WTC11 (cell line): ENCODE measurements at regions not wholly inside any gene's neighbourhood (a gene's known extent, or its start where the extent isn't known, plus 50 kb on each side); places are given as distances from the start of the nearest gene placed in this dataset.

Experiments
- ATAC-seq: fragments of 200-7000 bp; cut with Tn5 transposase; 2 replicates; pipeline ENCODE4 v1.10.0; 2021; ENCODE audit warnings: mild to moderate bottlenecking, moderate library complexity
- CTCF ChIA-PET: fragments of 300-600 bp; sonication (Branson Sonifier 250); formaldehyde crosslinking; loops from one replicate; lab custom pipeline; 2021; ENCODE audit warnings: antibody characterized with exemption; lab: Charles Lee
- POLR2A ChIA-PET: fragments of 350-600 bp; sonication (Branson Sonifier 250); formaldehyde crosslinking; loops from one replicate; lab custom pipeline; 2021; ENCODE audit warnings: antibody characterized with exemption; lab: Charles Lee
- DNase-seq: peaks from one replicate; pipeline ENCODE4 v3.0.0; 2021; ENCODE audit warnings: low spot score
- H3K27ac Mint-ChIP-seq: 2 replicates; pipeline ENCODE4 v1.8.0; 2021; ENCODE audit warnings: mixed read lengths
- H3K27me3 Mint-ChIP-seq: 2 replicates; pipeline ENCODE4 v1.8.0; 2021; ENCODE audit warnings: low read depth, mild to moderate bottlenecking, moderate library complexity, mixed read lengths
- H3K36me3 Mint-ChIP-seq: 2 replicates; pipeline ENCODE4 v1.8.0; 2021; ENCODE audit warnings: mixed read lengths
- H3K4me1 Mint-ChIP-seq: 2 replicates; pipeline ENCODE4 v1.8.0; 2022; ENCODE audit warnings: mixed read lengths
- H3K4me3 Mint-ChIP-seq: 2 replicates; pipeline ENCODE4 v1.8.0; 2021; ENCODE audit warnings: mild to moderate bottlenecking, moderate library complexity, mixed read lengths
- H3K9me3 Mint-ChIP-seq: 2 replicates; pipeline ENCODE4 v1.8.0; 2021; ENCODE audit warnings: mixed read lengths
- E2F1 ChIP-seq: sonication (generic); formaldehyde crosslinking; IDR thresholded peaks from 2 replicates; pipeline ENCODE4 v1.8.0; 2022; ENCODE audit warnings: mild to moderate bottlenecking, missing genetic modification reagents
- ESRRA ChIP-seq: sonication (generic); formaldehyde crosslinking; IDR thresholded peaks from 2 replicates; pipeline ENCODE4 v1.8.1; 2022; ENCODE audit warnings: mild to moderate bottlenecking, missing genetic modification reagents, borderline replicate concordance
- ETV6 ChIP-seq: sonication (generic); formaldehyde crosslinking; IDR thresholded peaks from 2 replicates; pipeline ENCODE4 v1.8.1; 2022; ENCODE audit warnings: mild to moderate bottlenecking, missing genetic modification reagents
- GABPB1 ChIP-seq: sonication (generic); formaldehyde crosslinking; IDR thresholded peaks from 2 replicates; pipeline ENCODE4 v1.8.1; 2023; ENCODE audit warnings: mild to moderate bottlenecking, missing genetic modification reagents
- GRHL2 ChIP-seq: fragments of 250-450 bp; sonication (Bioruptor Pico); IDR thresholded peaks from 2 replicates; pipeline ENCODE4 v1.8.0; 2022; ENCODE audit warnings: mild to moderate bottlenecking, moderate library complexity; ENCODE audit not compliant: insufficient replicate concordance, severe bottlenecking
- HMGA2 ChIP-seq: fragments of 250-450 bp; sonication (Bioruptor Pico); IDR thresholded peaks from 2 replicates; pipeline ENCODE4 v1.4.0; 2021; ENCODE audit warnings: mild to moderate bottlenecking, moderate library complexity
- HMGXB4 ChIP-seq: sonication (generic); formaldehyde crosslinking; IDR thresholded peaks from 2 replicates; pipeline ENCODE4 v1.8.1; 2023; ENCODE audit warnings: mild to moderate bottlenecking, moderate library complexity, missing genetic modification reagents
- JUN ChIP-seq: sonication (generic); formaldehyde crosslinking; IDR thresholded peaks from 2 replicates; pipeline ENCODE4 v1.8.0; 2023; ENCODE audit warnings: mild to moderate bottlenecking, missing genetic modification reagents
- SOX15 ChIP-seq: fragments of 250-450 bp; sonication (Bioruptor Pico); IDR thresholded peaks from 2 replicates; pipeline ENCODE4 v1.9.0; 2021; ENCODE audit warnings: mild to moderate bottlenecking
- ZNF138 ChIP-seq: sonication (generic); formaldehyde crosslinking; conservative IDR thresholded peaks from 2 replicates; pipeline ENCODE4 v1.8.1; 2022; ENCODE audit warnings: mild to moderate bottlenecking, moderate library complexity, missing genetic modification reagents
- ZNF263 ChIP-seq: sonication (generic); formaldehyde crosslinking; IDR thresholded peaks from 2 replicates; pipeline ENCODE4 v1.8.1; 2022; ENCODE audit warnings: low read depth, mild to moderate bottlenecking, moderate library complexity, missing genetic modification reagents
- TF ChIP-seq, protein P1 (sequence below): sonication (generic); formaldehyde crosslinking; IDR thresholded peaks from 2 replicates; pipeline ENCODE4 v1.8.0; 2022; ENCODE audit warnings: mild to moderate bottlenecking, missing genetic modification reagents
- TF ChIP-seq, protein P2 (sequence below): sonication (generic); formaldehyde crosslinking; IDR thresholded peaks from 2 replicates; pipeline ENCODE4 v1.8.1; 2022; ENCODE audit warnings: low read depth, missing genetic modification reagents, borderline replicate concordance
- TF ChIP-seq, protein P3 (sequence below): sonication (generic); formaldehyde crosslinking; IDR thresholded peaks from 2 replicates; pipeline ENCODE4 v1.8.0; 2023; ENCODE audit warnings: missing genetic modification reagents, mild to moderate bottlenecking, borderline replicate concordance
- TF ChIP-seq, protein P4 (sequence below): fragments of 250-450 bp; sonication (Bioruptor Pico); conservative IDR thresholded peaks from 2 replicates; pipeline ENCODE4 v1.9.0; 2021; ENCODE audit warnings: mild to moderate bottlenecking
- TF ChIP-seq, protein P5 (sequence below): sonication (generic); formaldehyde crosslinking; IDR thresholded peaks from 2 replicates; pipeline ENCODE4 v1.8.1; 2022; ENCODE audit warnings: mild to moderate bottlenecking, missing genetic modification reagents, moderate library complexity, borderline replicate concordance
- TF ChIP-seq, protein P6 (sequence below): sonication (generic); formaldehyde crosslinking; IDR thresholded peaks from 2 replicates; pipeline ENCODE4 v1.8.1; 2023; ENCODE audit warnings: mild to moderate bottlenecking, missing genetic modification reagents

DNA sequence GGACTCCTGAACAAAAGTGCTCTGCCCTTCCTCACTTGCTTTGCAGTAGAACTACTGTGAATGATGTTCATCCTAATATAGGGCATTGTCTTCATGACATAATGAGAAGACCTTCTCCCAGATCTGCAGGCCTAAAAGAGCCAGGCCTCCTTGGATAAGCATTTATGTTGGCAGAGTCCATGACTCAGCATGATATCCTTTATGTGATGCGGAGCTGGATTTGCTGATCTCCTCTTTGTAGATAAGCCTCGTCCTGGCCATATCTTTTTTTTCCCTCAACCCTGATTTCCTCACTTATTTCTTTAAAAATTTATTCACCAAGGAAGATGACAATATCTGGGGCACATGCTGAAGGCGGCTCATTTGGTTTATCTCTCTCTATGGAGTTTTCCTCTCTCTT is 62.4 kb upstream of the TAS2R1 start (continued):
- TF ChIP-seq JUN (CRISPR knock-in tag): no peak
- TF ChIP-seq, protein P1, sequence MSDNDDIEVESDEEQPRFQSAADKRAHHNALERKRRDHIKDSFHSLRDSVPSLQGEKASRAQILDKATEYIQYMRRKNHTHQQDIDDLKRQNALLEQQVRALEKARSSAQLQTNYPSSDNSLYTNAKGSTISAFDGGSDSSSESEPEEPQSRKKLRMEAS (CRISPR knock-in tag): no peak
- no peak for TF ChIP-seq ETV6 (CRISPR knock-in tag)
- TF ChIP-seq HMGXB4: no peak
- TF ChIP-seq, protein P2, sequence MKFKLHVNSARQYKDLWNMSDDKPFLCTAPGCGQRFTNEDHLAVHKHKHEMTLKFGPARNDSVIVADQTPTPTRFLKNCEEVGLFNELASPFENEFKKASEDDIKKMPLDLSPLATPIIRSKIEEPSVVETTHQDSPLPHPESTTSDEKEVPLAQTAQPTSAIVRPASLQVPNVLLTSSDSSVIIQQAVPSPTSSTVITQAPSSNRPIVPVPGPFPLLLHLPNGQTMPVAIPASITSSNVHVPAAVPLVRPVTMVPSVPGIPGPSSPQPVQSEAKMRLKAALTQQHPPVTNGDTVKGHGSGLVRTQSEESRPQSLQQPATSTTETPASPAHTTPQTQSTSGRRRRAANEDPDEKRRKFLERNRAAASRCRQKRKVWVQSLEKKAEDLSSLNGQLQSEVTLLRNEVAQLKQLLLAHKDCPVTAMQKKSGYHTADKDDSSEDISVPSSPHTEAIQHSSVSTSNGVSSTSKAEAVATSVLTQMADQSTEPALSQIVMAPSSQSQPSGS (CRISPR knock-in tag): no peak

GRCh38 chr5:9691261-9691660 is 61.1 kb upstream of the TAS2R1 start:
- DNase-seq (no peak), ATAC-seq (no peak)
- no peak overlapping the region for H3K27ac Mint-ChIP-seq
- peaks cover 8% of the 10 kb centered on the region for H3K4me1 Mint-ChIP-seq
- ChIA-PET POLR2A (no interaction called here), CTCF (no interaction called here)
- H3K9me3 Mint-ChIP-seq: peaks cover 15% of the 10 kb centered on the region
- TF ChIP-seq ZNF263 (CRISPR knock-in tag): no peak
- TF ChIP-seq, protein P3, sequence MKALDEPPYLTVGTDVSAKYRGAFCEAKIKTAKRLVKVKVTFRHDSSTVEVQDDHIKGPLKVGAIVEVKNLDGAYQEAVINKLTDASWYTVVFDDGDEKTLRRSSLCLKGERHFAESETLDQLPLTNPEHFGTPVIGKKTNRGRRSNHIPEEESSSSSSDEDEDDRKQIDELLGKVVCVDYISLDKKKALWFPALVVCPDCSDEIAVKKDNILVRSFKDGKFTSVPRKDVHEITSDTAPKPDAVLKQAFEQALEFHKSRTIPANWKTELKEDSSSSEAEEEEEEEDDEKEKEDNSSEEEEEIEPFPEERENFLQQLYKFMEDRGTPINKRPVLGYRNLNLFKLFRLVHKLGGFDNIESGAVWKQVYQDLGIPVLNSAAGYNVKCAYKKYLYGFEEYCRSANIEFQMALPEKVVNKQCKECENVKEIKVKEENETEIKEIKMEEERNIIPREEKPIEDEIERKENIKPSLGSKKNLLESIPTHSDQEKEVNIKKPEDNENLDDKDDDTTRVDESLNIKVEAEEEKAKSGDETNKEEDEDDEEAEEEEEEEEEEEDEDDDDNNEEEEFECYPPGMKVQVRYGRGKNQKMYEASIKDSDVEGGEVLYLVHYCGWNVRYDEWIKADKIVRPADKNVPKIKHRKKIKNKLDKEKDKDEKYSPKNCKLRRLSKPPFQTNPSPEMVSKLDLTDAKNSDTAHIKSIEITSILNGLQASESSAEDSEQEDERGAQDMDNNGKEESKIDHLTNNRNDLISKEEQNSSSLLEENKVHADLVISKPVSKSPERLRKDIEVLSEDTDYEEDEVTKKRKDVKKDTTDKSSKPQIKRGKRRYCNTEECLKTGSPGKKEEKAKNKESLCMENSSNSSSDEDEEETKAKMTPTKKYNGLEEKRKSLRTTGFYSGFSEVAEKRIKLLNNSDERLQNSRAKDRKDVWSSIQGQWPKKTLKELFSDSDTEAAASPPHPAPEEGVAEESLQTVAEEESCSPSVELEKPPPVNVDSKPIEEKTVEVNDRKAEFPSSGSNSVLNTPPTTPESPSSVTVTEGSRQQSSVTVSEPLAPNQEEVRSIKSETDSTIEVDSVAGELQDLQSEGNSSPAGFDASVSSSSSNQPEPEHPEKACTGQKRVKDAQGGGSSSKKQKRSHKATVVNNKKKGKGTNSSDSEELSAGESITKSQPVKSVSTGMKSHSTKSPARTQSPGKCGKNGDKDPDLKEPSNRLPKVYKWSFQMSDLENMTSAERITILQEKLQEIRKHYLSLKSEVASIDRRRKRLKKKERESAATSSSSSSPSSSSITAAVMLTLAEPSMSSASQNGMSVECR: no peak
- TF ChIP-seq, protein P4, sequence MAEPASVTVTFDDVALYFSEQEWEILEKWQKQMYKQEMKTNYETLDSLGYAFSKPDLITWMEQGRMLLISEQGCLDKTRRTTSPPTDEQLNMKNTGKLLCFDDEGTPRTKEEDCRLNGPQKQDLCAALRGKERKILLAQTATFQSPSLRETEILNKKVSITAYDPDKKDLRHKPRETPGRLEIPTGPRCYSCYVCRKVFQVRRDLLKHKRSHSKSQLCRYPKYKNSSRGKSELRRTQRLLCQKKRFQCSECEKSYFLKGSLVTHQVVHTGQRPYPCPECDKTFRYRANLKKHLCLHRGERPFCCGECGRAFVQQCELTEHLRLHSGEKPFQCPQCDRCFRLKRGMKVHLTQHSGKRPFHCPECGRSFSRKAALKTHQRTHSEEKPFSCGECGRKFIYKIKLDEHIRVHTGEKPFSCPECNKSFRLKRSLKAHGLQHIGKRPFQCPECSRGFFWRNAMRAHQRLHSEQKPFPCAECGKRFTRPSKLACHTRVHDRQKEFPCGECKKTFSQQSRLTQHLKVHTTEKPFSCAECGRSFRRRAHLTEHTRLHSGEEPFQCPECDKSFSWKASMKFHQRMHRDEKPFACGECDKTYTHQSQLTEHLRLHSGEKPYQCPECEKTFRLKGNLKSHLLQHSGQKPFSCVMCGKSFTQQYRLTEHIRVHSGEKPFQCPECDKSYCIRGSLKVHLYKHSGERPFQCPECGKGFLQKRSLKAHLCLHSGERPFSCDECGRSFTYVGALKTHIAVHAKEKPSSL: no peak
- no peaks in the 10 kb centered on the region for H3K27me3 Mint-ChIP-seq
- no peak overlapping the region for H3K4me3 Mint-ChIP-seq
- peaks cover 7% of the 10 kb centered on the region for H3K36me3 Mint-ChIP-seq

GRCh38 chr5:9690751-9691150 is 60.6 kb upstream of the TAS2R1 start:
- ChIA-PET CTCF (no interaction called here), POLR2A (no interaction called here)
- DNase-seq: no peak
- H3K27ac Mint-ChIP-seq: no peak overlapping the region
- H3K9me3 Mint-ChIP-seq: peaks cover 17% of the 10 kb centered on the region
- no peak overlapping the region for H3K4me3 Mint-ChIP-seq
- peaks cover 7% of the 10 kb centered on the region for H3K36me3 Mint-ChIP-seq
- no peak for ATAC-seq
- H3K4me1 Mint-ChIP-seq: peaks cover 8% of the 10 kb centered on the region
- TF ChIP-seq, protein P5, sequence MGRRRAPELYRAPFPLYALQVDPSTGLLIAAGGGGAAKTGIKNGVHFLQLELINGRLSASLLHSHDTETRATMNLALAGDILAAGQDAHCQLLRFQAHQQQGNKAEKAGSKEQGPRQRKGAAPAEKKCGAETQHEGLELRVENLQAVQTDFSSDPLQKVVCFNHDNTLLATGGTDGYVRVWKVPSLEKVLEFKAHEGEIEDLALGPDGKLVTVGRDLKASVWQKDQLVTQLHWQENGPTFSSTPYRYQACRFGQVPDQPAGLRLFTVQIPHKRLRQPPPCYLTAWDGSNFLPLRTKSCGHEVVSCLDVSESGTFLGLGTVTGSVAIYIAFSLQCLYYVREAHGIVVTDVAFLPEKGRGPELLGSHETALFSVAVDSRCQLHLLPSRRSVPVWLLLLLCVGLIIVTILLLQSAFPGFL (CRISPR knock-in tag): no peak
- TF ChIP-seq ESRRA (no peak), GRHL2 (no peak), HMGA2 (CRISPR knock-in tag) (no peak), ZNF138 (CRISPR knock-in tag) (no peak), E2F1 (CRISPR knock-in tag) (no peak), SOX15 (CRISPR knock-in tag) (no peak), GABPB1 (CRISPR knock-in tag) (no peak)
- TF ChIP-seq, protein P2 (CRISPR knock-in tag): no peak
- TF ChIP-seq, protein P6, sequence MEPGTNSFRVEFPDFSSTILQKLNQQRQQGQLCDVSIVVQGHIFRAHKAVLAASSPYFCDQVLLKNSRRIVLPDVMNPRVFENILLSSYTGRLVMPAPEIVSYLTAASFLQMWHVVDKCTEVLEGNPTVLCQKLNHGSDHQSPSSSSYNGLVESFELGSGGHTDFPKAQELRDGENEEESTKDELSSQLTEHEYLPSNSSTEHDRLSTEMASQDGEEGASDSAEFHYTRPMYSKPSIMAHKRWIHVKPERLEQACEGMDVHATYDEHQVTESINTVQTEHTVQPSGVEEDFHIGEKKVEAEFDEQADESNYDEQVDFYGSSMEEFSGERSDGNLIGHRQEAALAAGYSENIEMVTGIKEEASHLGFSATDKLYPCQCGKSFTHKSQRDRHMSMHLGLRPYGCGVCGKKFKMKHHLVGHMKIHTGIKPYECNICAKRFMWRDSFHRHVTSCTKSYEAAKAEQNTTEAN: no peak
- H3K27me3 Mint-ChIP-seq: no peaks in the 10 kb centered on the region
